NOMO-1 (cell line): ENCODE measurements at regions not wholly inside any gene's neighbourhood (a gene's known extent, or its start where the extent isn't known, plus 50 kb on each side); places are given as distances from the start of the nearest gene placed in this dataset.
A peak's percentile ranks its signal among the peaks of the same experiment; 100 is the strongest.

Experiments used
- DNase-seq, 2 experiments: peaks; one replicate each; lab custom pipeline; 2025; ENCODE audit not compliant: unreplicated experiment in 2 of 2; lab: John Stamatoyannopoulos, UW

DNA sequence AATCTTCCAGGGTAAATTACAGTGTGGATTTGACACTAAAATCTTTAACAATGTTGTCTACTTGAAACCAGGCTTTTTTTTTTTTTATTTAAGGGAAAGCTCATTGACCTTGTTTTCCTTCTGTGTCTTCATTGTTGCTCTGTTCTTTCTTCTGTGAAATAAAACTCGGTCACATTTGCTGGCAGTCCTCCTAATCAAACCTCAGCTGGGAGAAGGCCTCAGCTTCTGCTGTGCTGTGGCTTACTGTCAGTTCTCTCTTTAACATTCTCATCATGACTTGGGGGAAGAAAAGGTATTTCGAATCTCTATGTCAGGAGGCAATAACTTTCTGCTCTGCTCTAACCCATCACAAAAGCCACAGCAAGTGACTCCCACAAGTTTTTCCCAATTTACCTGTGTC is 268.9 kb downstream of the ZNF608 start:
- no peak for DNase-seq

DNA sequence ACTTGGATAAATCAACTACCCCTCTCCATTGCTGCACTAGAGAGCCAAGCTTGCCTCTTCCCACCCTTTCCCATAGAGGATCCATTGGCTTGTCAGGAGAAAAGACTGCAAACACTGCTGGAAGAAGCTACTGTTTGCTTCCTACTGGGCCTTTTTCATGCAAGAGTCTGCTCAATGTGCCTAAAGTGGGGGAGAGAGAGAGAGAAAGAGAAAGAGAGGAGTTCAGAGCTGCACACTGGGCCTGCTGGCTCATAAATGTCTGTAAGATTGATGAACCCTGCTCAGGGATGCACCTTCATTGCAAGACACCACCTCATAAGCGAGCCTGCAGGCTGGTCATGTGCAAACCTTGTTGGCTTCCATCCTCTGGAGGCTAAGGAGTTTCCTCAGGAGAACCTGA is 269.4 kb downstream of the ZNF608 start:
- no peak for DNase-seq

DNA sequence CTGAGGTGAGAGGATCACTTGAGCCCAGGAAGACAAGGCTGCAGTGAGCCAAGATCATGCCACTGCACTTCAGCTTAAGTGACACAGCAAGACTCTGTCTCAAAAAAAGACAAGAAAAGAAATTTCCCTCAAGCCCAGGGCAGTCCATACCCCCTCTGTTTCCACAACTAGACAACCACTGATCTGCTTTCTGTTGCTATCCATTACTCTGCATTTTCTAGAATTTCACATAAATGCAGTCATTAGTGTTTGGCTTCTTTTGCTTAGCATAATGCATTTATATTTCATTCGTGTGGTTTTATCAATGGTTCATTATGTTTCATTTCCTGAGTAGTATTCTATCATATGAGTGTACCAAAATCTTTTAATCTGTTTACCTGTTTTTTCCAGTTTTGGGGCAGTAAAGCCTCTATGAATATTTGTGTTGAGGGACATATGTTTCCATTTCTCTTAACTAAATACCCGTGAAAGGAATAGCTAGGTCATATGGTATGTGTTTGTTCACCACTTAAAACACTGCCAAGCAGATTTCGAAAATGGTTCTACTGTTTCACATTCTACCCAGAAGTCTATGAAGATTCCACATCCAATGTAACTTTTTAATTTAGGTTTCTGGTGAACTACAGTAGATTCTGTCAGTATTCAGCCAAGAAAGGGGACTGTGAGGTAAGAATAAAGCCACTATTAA is 271.8 kb downstream of the ZNF608 start:
- no peak for DNase-seq

DNA sequence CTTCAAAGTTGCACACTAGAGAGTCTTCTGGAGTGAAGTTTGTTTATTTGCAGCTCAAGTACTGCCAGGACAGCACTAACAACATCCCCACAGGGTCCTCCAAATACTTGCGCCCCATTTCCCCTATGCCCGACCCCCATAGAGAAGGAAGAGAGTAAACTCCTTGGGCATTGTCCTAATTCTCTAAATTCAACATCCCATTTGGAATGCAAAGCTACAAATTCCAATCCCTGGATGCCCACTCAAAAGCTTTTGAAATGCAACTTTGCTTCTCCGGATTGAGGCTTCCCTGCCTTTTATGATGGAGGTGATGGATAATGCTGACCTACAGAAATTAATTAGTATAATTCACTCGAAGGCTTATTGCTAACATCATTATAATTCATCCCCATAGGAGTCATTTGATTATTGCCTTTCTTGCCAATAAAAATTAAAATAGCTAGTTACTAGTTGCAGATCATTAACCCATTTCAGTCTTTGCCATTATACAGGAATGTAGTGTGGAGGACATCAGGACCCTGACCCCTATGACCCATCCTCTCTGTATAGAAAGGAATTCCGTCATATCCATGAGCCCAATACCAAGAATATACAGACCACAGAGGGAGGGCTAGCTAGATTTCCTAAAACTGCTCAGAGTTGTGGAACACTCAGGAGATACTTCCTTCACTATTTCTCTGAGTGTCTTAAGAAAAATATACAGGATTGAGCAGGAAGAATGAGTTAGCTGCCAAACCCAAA is 277.6 kb downstream of the ZNF608 start:
- DNase-seq, result no peak

DNA sequence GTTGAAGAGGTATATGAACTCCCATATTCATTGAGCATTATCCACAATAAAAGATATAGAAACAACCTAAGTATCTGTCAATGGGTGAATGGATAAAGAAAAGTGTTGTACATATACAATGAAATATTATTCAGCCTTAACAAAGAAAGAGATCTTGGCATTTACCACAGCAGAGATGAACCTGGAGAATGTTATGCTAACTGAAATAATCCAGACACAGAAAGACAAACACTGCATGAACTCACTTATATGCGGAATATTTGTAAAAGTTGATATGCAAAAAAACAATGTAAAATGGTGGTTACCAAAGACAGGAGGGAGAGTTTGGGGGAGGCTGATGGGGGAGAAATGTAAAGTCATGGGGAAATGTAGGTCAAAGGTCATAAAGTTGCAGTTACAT is 278.7 kb downstream of the ZNF608 start:
- DNase-seq, result no peak

DNA sequence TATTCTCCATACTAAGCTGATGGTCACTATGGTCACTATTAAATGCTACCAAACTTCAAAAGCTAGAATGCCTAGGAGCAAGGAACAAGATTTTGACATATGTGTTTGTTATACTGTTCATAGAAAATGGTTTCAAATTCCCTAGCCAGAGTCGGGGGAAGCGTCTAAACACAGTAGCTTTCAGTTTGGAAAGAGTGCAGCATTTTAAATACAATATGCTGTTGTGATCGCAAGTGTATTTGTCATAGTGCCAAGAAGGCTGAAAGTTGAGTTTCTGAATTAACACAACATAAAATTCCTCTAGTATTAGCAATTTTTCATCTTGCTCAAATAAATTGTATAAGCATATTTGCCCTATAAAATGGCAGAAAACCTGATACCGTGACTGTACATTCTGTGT is 280.4 kb downstream of the ZNF608 start:
- no peak for DNase-seq

DNA sequence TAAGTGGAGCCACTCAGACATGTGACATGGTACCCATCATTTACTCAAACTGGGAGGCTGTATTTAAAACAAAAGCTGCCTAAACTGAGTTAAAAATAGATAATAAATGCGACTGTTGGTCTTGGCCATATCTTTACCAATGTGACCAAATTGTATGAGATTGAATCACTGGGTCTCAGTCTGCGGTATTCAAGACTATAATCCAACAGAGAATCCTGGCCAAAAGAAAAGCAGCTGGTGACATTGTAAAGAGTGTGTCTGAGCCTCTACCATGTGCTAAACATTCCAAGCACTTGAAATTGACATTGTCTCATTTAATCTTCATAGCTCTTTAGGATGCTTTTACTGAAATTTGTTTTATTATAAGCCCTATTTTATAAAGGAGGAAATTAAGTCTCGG is 282.6 kb downstream of the ZNF608 start:
- DNase-seq, result no peak

DNA sequence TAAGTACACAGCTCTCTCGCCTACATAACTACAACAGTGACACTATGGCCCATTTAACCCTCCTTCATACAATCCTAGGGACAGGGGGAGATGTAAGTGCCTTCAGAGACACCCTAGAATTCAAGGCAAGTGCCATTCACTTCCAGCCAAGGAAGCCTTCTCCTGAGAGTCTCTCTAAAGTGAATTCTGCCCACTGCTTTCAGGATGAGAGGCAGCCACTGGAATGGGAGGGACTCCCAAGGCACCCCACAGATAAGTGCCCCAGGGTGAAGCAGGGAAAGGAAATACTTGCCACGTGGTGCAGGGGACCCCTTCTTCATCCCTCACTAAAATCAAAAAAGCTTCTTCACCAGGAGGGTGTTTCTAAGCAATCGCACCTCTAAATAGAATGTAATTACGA is 283.7 kb downstream of the ZNF608 start:
- DNase-seq, result no peak

DNA sequence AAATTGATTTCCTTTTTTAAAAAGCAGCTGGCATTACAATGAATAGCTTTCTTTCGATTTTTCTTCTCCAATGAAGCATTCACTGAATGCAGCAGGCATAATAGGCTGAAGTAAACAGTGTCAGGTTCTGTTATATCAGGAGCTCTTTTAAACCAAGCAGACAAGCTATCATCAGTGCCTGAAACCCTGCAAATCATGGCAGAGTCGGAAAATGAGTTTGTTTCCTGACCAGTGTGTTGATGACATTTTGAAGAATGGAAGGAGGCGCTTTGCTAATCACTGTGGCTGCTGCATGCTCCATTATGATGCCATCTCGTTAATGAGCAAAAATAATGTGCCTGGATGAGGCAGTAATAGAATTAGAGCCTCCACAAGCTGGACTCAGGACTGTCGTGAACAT is 284.5 kb downstream of the ZNF608 start:
- DNase-seq, result no peak

DNA sequence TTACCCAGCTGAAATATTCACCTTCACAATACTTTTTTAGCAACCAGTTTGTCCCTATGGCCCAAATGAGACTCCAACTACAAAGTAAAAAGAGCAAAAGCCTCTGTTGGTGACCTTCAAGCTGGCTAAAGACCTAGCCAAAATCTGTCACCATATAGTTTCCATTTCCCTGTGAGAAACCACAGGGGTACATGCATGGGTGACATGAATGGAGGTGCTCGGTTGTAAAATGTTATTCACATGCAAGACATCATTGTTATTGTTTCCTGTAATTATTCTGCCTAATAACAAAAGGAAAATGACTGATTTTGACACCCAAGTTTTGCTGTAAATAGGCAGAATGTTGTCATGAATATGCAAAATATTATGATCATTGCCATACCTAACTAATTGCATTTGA is 285.3 kb downstream of the ZNF608 start:
- DNase-seq, result no peak

DNA sequence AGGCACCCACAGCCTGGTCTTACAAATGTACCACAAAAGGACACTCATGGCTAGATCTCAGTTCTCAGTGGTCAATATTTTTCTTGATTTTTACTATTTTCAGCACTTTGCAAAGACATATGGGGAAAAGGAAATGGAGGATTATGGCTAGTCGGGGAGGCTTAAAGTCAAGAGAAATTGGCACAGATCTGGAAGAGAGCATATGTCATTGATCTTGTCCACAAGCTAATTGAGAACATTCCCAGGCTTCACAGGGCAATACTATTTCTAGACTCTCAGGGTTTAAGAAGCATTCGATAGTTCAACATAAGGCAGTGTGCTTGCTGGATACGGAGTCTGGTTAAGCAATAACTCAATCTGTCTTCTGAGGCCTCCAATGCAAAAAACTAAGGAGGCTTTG is 285.8 kb downstream of the ZNF608 start:
- DNase-seq, result no peak

DNA sequence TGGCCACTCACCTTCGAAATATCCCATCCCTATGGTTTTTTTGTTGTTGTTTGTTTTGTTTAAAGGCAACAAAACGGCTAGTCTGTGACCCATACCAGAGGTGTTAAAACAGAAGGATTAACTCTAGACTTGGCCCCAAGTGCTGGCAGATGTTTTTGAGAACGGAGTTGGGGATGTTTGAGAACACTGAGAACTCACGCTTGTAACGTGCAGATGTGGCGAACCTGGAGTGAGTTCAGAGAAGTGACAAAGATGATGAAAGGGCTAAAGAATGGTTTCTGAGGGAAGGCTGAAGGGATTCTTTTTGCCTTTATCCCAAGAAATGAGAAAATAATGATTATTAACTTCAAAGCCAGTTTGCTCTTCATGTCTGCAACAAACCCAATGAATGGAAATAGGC is 286.5 kb downstream of the ZNF608 start:
- no peak for DNase-seq

DNA sequence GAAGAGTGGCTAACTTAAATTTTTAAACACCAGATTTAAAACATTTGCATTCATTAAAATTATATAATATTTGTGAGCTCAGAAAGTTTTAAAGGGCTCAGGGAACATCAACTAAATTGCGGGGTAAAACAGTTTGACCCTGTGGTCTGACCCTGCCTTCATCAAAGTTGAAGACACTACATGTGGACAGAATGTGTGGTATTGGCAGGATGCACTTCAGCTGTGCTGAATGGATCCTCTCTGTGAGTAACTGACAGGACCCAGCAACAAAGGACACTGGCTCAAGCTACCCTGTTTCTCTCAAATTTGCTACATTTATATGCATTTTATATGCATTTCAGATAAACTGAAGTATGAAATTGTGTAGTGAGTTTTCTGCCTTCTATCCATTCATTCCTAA is 288.5 kb downstream of the ZNF608 start:
- DNase-seq, result no peak

DNA sequence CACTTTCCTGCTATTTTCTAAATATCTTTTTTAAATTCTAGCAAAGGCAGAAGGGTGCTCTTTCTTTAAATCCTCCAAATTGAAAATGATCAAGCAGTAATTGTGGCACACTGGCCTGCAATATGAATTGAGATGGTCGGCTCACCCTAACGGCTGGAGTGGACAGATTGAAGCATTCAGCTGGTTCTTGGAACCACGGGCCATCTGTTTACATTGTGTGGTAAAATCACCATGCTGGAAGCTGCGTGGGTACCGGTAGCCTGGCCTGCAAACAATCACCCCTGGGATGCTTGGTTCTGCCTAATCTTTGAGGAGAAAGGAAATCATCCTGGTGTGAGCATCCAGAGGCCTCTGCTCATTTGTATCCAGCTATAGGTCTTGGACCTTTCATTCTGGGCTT is 289.3 kb downstream of the ZNF608 start:
- DNase-seq, result no peak

DNA sequence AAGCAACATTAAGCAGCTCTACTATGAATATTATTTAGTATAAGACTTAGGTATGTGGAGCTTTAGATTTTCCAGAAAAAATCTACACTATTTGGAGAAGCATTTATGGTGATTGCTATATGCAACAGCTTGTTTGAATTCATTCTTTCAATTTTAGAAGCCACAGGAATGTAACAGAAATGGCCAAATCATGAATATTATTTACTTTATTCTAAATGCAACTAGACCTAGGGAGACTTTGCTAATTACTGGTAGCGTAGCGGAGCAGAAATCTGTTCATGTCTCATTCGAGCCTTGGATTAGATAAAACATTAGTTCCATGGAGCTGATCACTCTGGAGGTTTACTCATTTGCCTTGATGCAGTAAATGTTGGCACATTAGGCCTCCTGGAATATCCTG is 290.2 kb downstream of the ZNF608 start:
- no peak for DNase-seq

DNA sequence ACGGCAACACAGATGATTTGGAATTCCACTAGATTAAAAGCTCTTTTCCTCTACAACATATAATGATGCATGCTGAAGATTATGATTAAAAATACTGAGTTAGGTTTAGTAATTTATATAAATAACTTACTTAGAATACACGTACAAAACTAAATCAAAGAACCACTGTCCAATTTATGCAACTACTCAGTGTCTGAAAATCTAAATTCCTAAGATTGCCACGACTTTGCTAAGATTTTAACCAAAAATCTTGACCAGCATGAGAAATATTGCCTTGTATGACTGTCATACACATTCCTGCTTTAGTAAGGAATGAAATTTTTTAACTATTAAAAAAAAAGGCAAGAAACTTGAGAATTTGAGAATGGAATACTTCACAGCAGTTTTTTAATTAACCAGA is 292.4 kb downstream of the ZNF608 start:
- no peak for DNase-seq

DNA sequence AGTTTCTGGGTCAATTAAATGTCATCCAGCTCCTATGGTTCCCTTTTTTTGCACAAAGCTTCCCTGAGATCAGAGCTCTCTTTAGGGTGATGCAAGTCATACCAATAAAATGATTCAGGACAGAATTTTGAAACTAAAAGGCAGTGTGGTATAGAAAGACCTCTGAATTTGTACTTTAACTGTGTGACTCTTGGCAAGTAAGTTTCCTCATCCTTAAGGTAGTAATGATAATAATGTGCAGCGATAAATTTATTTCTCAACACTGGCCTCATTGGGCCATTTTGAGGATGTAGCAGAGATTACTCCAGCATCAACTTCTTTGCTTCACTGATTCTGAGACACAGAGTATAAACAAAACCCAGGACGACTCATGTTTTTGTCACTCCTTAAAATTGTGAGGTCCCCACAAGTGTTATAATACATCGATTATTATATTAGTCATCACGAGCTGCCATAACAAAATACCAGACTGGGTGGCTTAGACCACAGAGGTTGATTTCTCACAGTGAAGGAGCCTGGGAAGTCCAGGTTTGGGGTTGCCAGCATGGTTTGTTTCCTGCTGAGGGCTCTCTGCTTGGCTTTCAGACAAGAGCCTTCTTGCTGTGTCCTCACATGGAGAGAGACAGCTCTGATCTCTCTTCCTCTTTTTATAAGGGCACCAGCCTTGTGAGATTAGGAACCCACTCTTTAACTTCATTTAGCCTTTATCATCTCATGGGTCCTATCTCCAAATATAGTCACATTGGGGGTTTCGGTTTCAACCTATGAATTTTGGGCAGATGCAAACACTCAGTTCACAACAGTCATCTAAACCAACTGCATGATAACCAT is 293.0 kb downstream of the ZNF608 start:
- DNase-seq, result peak in 1 of 2 experiments; percentile 63

DNA sequence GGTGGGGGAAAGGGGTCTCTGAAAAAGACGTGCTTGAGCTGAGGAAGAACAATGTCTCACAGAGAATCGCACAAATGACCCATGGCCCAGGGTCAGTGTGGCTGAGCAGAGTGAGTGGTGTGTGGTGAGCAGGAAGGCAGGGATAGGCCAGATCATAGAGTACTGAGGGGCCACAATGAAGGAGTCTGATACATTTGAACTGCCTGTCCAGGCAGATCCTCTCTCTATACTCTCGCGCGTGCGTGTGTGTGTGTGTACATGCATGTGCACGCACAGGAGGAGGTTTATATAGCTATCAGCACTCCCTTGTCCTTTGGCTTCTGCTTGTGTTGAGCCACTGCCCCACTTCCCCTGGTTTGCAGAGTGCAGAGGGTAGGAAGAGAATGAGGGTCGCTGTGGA is 294.0 kb downstream of the ZNF608 start:
- DNase-seq, result no peak

DNA sequence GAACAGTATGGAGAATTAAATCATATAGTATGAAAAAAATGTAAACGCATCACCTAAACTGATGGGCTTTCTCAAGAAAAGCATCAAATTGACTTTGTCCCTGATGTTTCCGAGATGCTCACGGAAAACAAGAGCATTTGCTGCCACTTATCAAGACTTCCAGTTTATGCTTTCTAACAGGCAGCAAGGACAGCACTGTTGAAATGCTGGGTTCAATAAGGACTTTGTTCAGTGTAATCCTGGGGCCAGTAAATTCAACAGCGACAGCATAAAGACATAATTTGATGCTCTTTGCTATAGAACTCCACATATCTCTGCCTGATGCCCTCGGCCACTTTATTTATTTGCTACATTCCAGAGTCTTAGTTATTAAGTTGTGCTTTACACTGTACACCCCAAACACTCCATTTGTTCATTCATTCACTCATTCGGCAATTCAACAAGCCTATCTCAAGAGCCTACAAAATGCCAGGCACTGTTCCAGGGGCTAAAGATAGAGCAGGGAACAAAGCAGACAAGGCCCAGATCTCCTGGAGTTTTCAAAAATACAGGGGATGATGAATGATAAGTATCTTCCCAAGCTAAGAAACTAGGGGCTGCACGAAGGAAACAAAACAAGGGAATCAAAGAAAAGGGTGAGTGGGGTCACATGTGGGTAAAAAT is 294.6 kb downstream of the ZNF608 start:
- no peak for DNase-seq

DNA sequence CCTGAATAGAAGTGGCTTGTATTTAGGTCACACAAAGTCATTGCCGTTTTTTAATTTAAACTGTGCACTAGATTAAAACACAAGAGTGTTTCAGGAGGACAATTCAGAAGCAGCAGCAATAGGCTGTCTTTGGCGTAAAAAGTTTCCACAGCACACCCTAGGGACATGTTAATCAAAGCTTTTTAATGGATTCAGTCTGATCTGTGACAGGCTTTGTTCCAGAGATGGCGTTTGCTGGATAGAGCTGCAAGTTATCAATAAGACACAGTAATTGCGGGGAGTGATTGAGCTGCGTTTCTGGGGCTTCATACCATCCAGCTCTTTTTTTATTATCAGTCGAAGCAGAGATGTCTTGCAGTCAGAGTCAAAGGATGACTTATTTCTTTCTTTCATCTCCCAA is 300.3 kb downstream of the ZNF608 start:
- no peak for DNase-seq

DNA sequence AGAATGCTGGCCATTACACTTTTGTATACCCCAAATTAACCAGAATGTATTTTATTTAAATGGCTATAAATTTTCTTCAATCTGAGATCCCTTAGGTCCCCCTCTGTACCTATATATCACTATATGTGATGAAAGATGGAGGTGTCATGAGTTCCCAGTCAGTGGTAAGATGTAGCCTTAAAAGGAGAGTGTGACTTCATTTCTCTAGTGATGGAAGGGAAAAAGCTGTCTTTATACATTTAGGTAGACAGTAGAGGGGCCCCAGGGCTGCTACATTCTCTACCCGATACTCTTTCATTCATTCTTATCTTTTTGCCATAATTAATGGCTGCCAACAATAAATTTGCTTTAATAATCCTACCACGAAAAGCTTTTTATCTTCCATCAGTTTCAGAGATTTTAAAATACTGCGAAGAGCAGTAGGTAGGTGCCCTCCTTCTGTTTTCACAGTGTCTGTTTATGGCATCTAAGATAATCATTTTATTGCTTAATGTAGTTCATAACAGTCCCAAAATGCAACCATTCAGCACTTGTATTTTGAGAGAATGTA is 301.3 kb downstream of the ZNF608 start:
- no peak for DNase-seq
